ENCODE measurements at regions not wholly inside any gene's neighbourhood (a gene's known extent, or its start where the extent isn't known, plus 50 kb on each side); places are given as distances from the start of the nearest gene placed in this dataset.

GRCh38 chr12:115194857-115195256 is 510.9 kb upstream of the TBX3 start:
- ChIA-PET RAD21 (ENCODE audit: low non-redundant PET in 1 of 2, low total read pairs in 2 of 2, uncharacterized antibody in 2 of 2, unreplicated experiment in 2 of 2) (no interaction called here), POLR2A (no interaction called here), CTCF (no interaction called here)
- intact Hi-C loops (cut with micrococcal nuclease): no loop called here
- Histone ChIP-seq H3K4me1 (ENCODE audit: control insufficient read depth in 1 of 2, insufficient read depth in 2 of 2, low read length in 2 of 2) (no peaks in the 10 kb centered on the region), H3K79me2 (ENCODE audit: insufficient read depth, low read length) (no peaks in the 10 kb centered on the region), H3K27ac (ENCODE audit: low read depth, low read length) (no peak overlapping the region), H3K9me3 (ENCODE audit: control insufficient read depth in 1 of 2, insufficient read depth in 1 of 2, low read depth in 1 of 2, low read length in 2 of 2) (no peaks in the 10 kb centered on the region), H3K36me3 (ENCODE audit: control insufficient read depth in 1 of 2, insufficient read depth in 2 of 2, low read length in 2 of 2) (no peaks in the 10 kb centered on the region), H3K27me3 (ENCODE audit: insufficient read depth, low read length) (no peaks in the 10 kb centered on the region), H3K9me2 (ENCODE audit: insufficient read depth) (no peaks in the 10 kb centered on the region; the same call in 1 of the 2 replicates), H4K20me1 (ENCODE audit: insufficient read depth) (no peaks in the 10 kb centered on the region), H2AFZ (ENCODE audit: low read depth, low read length, poor library complexity, severe bottlenecking) (no peak overlapping the region), H3K4me3 (replicated peaks in 1 of 2; ENCODE audit: low read depth in 1 of 2, low read length in 2 of 2) (no peak overlapping the region), H3K9ac (ENCODE audit: low read length) (no peak overlapping the region), H3K4me2 (ENCODE audit: low read length) (no peak overlapping the region)
- TF ChIP-seq SRF (IDR thresholded peaks at IDR 0.05; ENCODE audit: low read depth) (no peak), ZNF274 (IDR thresholded peaks at IDR 0.05; ENCODE audit: low read depth, low read length) (no peak), CBX3 (IDR thresholded peaks at IDR 0.05; ENCODE audit: low read depth) (no peak), FOSL1 (IDR thresholded peaks at IDR 0.05; ENCODE audit: low read depth) (no peak), JUND (IDR thresholded peaks at IDR 0.05) (no peak)
- BruUV-seq (replicated peaks): no TSS peak
- DNase-seq (ENCODE audit: low read depth, low spot score): no peak
- no peak for ATAC-seq

GRCh38 chr12:115194448-115194847 is 510.5 kb upstream of the TBX3 start:
- no peak overlapping the region for H3K4me2 ChIP-seq (ENCODE audit: low read length)
- no peaks in the 10 kb centered on the region for H3K36me3 ChIP-seq (ENCODE audit: control insufficient read depth in 1 of 2, insufficient read depth in 2 of 2, low read length in 2 of 2)
- no peaks in the 10 kb centered on the region for H3K27me3 ChIP-seq (ENCODE audit: insufficient read depth, low read length)
- H3K9me3 ChIP-seq (ENCODE audit: control insufficient read depth in 1 of 2, insufficient read depth in 1 of 2, low read depth in 1 of 2, low read length in 2 of 2): no peaks in the 10 kb centered on the region
- ATAC-seq (no peak), DNase-seq (ENCODE audit: low read depth, low spot score) (no peak)
- H4K20me1 ChIP-seq (ENCODE audit: insufficient read depth): no peaks in the 10 kb centered on the region
- BruUV-seq (replicated peaks): no TSS peak
- no peaks in the 10 kb centered on the region; the same call in 1 of the 2 replicates for H3K9me2 ChIP-seq (ENCODE audit: insufficient read depth)
- H3K79me2 ChIP-seq (ENCODE audit: insufficient read depth, low read length): no peaks in the 10 kb centered on the region
- no peak overlapping the region for H3K27ac ChIP-seq (ENCODE audit: low read depth, low read length)
- H2AFZ ChIP-seq (ENCODE audit: low read depth, low read length, poor library complexity, severe bottlenecking): no peak overlapping the region
- no peaks in the 10 kb centered on the region for H3K4me1 ChIP-seq (ENCODE audit: control insufficient read depth in 1 of 2, insufficient read depth in 2 of 2, low read length in 2 of 2)
- ChIA-PET RAD21 (ENCODE audit: low non-redundant PET in 1 of 2, low total read pairs in 2 of 2, uncharacterized antibody in 2 of 2, unreplicated experiment in 2 of 2) (no interaction called here), CTCF (no interaction called here), POLR2A (no interaction called here)
- intact Hi-C loops (cut with micrococcal nuclease): no loop called here
- no peak overlapping the region for H3K9ac ChIP-seq (ENCODE audit: low read length)
- TF ChIP-seq REST (IDR thresholded peaks at IDR 0.05; ENCODE audit: low read depth): no peak
- TF ChIP-seq RAD21 (IDR thresholded peaks at IDR 0.05; ENCODE audit: low read depth): no peak
- no peak for TF ChIP-seq MAX (IDR thresholded peaks at IDR 0.05)
- no peak for TF ChIP-seq POLR2AphosphoS5 (IDR thresholded peaks at IDR 0.05; ENCODE audit: low read depth, low read length)
- no peak overlapping the region for H3K4me3 ChIP-seq (replicated peaks in 1 of 2; ENCODE audit: low read depth in 1 of 2, low read length in 2 of 2)

All from HCT116 (cell line).